ENCODE measurements at regions not wholly inside any gene's neighbourhood (a gene's known extent, or its start where the extent isn't known, plus 50 kb on each side); places are given as distances from the start of the nearest gene placed in this dataset.
A peak's percentile ranks its signal among the peaks of the same experiment; 100 is the strongest.

DNA sequence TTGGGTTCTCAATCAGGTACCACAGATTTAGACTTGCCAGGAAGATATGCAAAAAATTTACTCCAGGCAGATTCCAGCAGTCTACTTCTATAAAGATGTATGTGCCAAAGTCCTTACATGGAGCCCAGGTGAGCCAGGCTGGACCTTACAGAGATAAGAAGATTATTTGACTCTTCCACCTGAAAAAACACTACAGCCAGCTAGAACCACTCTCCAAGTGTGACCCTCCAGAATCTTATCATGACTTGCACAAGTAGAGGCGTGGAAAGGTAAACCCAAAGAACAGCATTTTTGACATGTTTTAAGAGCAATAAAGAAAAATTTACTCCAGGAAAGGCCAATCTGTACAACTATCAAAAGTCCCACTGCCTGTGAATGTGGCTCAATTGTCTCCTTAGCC lies 146.8 kb upstream of the DPT start:
- ChIA-PET CTCF (no interaction called here), POLR2A (interaction anchor here (0.5 kb wide), 1 partner anchor 94 kb away, joined by 5 read pairs; no protein-coding TSS in a partner anchor)
- intact Hi-C loops (cut with micrococcal nuclease; ENCODE audit: unreplicated experiment) = loop anchor here (1.0 to 10.0 kb wide), 8 partner anchors 15 to 232 kb away; no protein-coding TSS in a partner anchor
- peak; percentile 82 to 90 for DNase-seq
- no TSS peak for BruUV-seq (replicated peaks)
- Histone ChIP-seq H3K36me3 (ENCODE audit: control insufficient read depth, insufficient read depth, low read length) (no peaks in the 10 kb centered on the region), H3K9me3 (no peaks in the 10 kb centered on the region), H3K4me1 (peaks cover 31% of the 10 kb centered on the region), H3K4me3 (ENCODE audit: low read depth, low read length) (no peak overlapping the region), H3K27me3 (replicated peaks; ENCODE audit: control insufficient read depth, insufficient read depth, low read length) (no peaks in the 10 kb centered on the region)
- H3K36me3 Mint-ChIP-seq (ENCODE audit: insufficient read depth, unreplicated experiment) = peaks cover 4% of the 10 kb centered on the region
- no peak overlapping the region for H3K4me3 Mint-ChIP-seq (ENCODE audit: unreplicated experiment)
- TF ChIP-seq, protein P1, sequence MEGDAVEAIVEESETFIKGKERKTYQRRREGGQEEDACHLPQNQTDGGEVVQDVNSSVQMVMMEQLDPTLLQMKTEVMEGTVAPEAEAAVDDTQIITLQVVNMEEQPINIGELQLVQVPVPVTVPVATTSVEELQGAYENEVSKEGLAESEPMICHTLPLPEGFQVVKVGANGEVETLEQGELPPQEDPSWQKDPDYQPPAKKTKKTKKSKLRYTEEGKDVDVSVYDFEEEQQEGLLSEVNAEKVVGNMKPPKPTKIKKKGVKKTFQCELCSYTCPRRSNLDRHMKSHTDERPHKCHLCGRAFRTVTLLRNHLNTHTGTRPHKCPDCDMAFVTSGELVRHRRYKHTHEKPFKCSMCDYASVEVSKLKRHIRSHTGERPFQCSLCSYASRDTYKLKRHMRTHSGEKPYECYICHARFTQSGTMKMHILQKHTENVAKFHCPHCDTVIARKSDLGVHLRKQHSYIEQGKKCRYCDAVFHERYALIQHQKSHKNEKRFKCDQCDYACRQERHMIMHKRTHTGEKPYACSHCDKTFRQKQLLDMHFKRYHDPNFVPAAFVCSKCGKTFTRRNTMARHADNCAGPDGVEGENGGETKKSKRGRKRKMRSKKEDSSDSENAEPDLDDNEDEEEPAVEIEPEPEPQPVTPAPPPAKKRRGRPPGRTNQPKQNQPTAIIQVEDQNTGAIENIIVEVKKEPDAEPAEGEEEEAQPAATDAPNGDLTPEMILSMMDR (IDR thresholded peaks at IDR 0.05; ENCODE audit: insufficient read depth in 1 of 2, low read depth in 1 of 2, low read length in 1 of 2, severe bottlenecking in 1 of 2, unreplicated experiment in 1 of 2) = no peak
- peak overlapping the region; percentile 80 for H3K27ac Mint-ChIP-seq (ENCODE audit: unreplicated experiment)
- peaks cover 36% of the 10 kb centered on the region for H3K9me3 Mint-ChIP-seq (ENCODE audit: unreplicated experiment)
- H3K27me3 Mint-ChIP-seq (ENCODE audit: insufficient read depth, unreplicated experiment) = no peaks in the 10 kb centered on the region
- H3K4me1 Mint-ChIP-seq (ENCODE audit: low read depth, unreplicated experiment) = peaks cover 50% of the 10 kb centered on the region

DNA sequence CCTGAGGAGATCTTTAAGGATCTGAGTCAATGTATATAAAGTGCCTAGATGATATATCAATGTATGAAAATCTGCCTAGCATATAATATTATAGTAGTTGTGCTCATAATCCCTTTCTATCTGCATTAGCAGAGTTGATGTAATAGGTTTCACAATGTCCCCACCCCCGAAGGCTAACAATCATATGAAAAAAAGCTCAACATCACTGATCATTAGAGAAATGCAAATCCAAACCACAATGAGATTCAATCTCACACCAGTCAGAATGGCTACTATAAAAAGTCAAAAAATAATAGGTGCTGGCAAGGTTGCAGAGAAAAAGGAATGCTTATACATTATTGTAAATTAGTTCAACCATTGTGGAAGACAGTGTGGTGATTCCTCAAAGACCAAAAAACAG lies 147.8 kb upstream of the DPT start:
- ChIA-PET POLR2A (no interaction called here), CTCF (no interaction called here)
- TF ChIP-seq, protein P1 (IDR thresholded peaks at IDR 0.05; ENCODE audit: insufficient read depth in 1 of 2, low read depth in 1 of 2, low read length in 1 of 2, severe bottlenecking in 1 of 2, unreplicated experiment in 1 of 2) = no peak
- H3K4me3 Mint-ChIP-seq (ENCODE audit: unreplicated experiment) = no peak overlapping the region
- intact Hi-C loops (cut with micrococcal nuclease; ENCODE audit: unreplicated experiment) = loop anchor here (1.0 to 10.0 kb wide), 4 partner anchors 45 to 231 kb away; no protein-coding TSS in a partner anchor
- H3K4me1 Mint-ChIP-seq (ENCODE audit: low read depth, unreplicated experiment) = peaks cover 52% of the 10 kb centered on the region
- H3K36me3 Mint-ChIP-seq (ENCODE audit: insufficient read depth, unreplicated experiment) = peaks cover 4% of the 10 kb centered on the region
- Histone ChIP-seq H3K4me3 (ENCODE audit: low read depth, low read length) (no peak overlapping the region), H3K9me3 (no peaks in the 10 kb centered on the region), H3K27me3 (replicated peaks; ENCODE audit: control insufficient read depth, insufficient read depth, low read length) (no peaks in the 10 kb centered on the region), H3K4me1 (peaks cover 31% of the 10 kb centered on the region), H3K36me3 (ENCODE audit: control insufficient read depth, insufficient read depth, low read length) (no peaks in the 10 kb centered on the region)
- no peak for DNase-seq
- peak overlapping the region; percentile 80 for H3K27ac Mint-ChIP-seq (ENCODE audit: unreplicated experiment)
- BruUV-seq (replicated peaks) = no TSS peak
- peaks cover 32% of the 10 kb centered on the region for H3K9me3 Mint-ChIP-seq (ENCODE audit: unreplicated experiment)
- H3K27me3 Mint-ChIP-seq (ENCODE audit: insufficient read depth, unreplicated experiment) = no peaks in the 10 kb centered on the region

DNA sequence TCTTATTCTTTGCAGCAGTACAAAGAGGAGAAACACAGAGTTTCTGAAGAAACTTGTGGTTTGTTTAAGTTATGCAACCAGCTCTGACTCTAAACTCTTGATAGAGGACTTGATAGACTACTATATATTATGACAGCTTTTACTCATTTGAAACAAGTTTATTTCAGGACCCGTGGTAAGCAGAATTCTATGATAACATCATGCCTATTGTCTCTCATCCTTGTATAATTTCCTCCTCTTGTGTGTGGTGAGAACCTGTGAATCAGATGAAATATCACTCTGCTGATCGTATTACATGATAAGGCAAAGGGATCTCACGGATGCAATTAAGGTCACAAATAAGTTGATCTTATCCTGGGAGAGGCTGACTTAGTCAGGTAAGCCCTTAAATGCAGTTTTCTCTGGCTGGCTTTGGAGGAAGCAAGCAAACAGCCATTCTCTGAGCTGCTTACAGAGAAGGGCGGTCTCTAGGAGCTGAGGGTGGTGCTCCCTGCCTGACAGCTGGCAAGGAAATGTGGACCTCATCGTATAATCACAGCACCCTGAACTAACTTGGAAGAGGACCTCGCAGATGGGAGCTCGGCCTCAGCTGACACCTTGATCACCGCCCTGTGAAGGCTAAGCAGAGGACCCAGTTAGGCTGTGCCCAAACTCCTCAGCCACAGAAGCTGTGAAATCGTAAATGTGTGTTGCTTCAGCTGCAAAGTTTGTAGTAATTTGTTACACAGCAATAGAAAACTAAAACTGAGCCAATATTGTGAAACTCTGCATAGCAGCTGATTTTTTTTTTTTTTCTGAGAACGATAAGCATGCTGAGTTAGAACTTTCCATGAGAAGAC lies 151.1 kb upstream of the DPT start:
- DNase-seq = no peak
- no peak overlapping the region for H3K4me3 Mint-ChIP-seq (ENCODE audit: unreplicated experiment)
- Histone ChIP-seq H3K4me1 (peaks cover 24% of the 10 kb centered on the region), H3K36me3 (ENCODE audit: control insufficient read depth, insufficient read depth, low read length) (no peaks in the 10 kb centered on the region), H3K4me3 (ENCODE audit: low read depth, low read length) (no peak overlapping the region), H3K27me3 (replicated peaks; ENCODE audit: control insufficient read depth, insufficient read depth, low read length) (no peaks in the 10 kb centered on the region), H3K9me3 (no peaks in the 10 kb centered on the region)
- peaks cover 10% of the 10 kb centered on the region for H3K9me3 Mint-ChIP-seq (ENCODE audit: unreplicated experiment)
- H3K4me1 Mint-ChIP-seq (ENCODE audit: low read depth, unreplicated experiment) = peaks cover 45% of the 10 kb centered on the region
- ChIA-PET POLR2A (interaction anchor here (0.7 kb wide), 1 partner anchor 415 kb away, joined by 5 read pairs; no protein-coding TSS in a partner anchor), CTCF (no interaction called here)
- no peaks in the 10 kb centered on the region for H3K36me3 Mint-ChIP-seq (ENCODE audit: insufficient read depth, unreplicated experiment)
- no peak overlapping the region for H3K27ac Mint-ChIP-seq (ENCODE audit: unreplicated experiment)
- TF ChIP-seq, protein P1 (IDR thresholded peaks at IDR 0.05; ENCODE audit: insufficient read depth in 1 of 2, low read depth in 1 of 2, low read length in 1 of 2, severe bottlenecking in 1 of 2, unreplicated experiment in 1 of 2) = no peak
- BruUV-seq (replicated peaks) = no TSS peak
- intact Hi-C loops (cut with micrococcal nuclease; ENCODE audit: unreplicated experiment) = loop anchor here (5.0 to 10.0 kb wide), 2 partner anchors 48 to 145 kb away; no protein-coding TSS in a partner anchor
- H3K27me3 Mint-ChIP-seq (ENCODE audit: insufficient read depth, unreplicated experiment) = no peaks in the 10 kb centered on the region

Measured in Caco-2 (cell line).